HG03175 (cell line): ENCODE measurements at regions not wholly inside any gene's neighbourhood (a gene's known extent, or its start where the extent isn't known, plus 50 kb on each side); places are given as distances from the start of the nearest gene placed in this dataset.

Experiments
- ATAC-seq: cut with Tn5 transposase; IDR thresholded peaks from one replicate; pipeline ENCODE4 v1.9.1; 2021; ENCODE audit warnings: mild to moderate bottlenecking, moderate library complexity; ENCODE audit not compliant: unreplicated experiment

GRCh38 chr15:69730281-69731080 is 277.9 kb downstream of the RPLP1 start:
- ATAC-seq = no peak

GRCh38 chr15:69731081-69731330 is 278.4 kb downstream of the RPLP1 start:
- ATAC-seq = no peak

GRCh38 chr15:69731581-69731980 is 279.0 kb downstream of the RPLP1 start:
- ATAC-seq = no peak

- ATAC-seq = no peak
These were observed 279.5 kb downstream of the RPLP1 start for GRCh38 chr15:69732133-69732532.

- ATAC-seq = no peak
These were observed 282.1 kb downstream of the RPLP1 start for GRCh38 chr15:69734699-69735098.

- ATAC-seq = no peak
These were observed 282.5 kb downstream of the RPLP1 start for GRCh38 chr15:69735121-69735520.

- ATAC-seq = no peak
These were observed 283.5 kb downstream of the RPLP1 start for GRCh38 chr15:69736161-69736560.

GRCh38 chr15:69737916-69738315 is 285.3 kb downstream of the RPLP1 start:
- no peak for ATAC-seq

GRCh38 chr15:69740684-69741083 is 288.1 kb downstream of the RPLP1 start:
- no peak for ATAC-seq

GRCh38 chr15:69742361-69742760 is 289.7 kb downstream of the RPLP1 start:
- no peak for ATAC-seq

GRCh38 chr15:69743091-69743490 is 290.5 kb downstream of the RPLP1 start:
- ATAC-seq = no peak

- ATAC-seq = no peak
These were observed 292.0 kb downstream of the RPLP1 start for GRCh38 chr15:69744391-69745162.

GRCh38 chr15:69747193-69747592 is 294.6 kb downstream of the RPLP1 start:
- no peak for ATAC-seq

GRCh38 chr15:69748131-69748530 is 295.5 kb downstream of the RPLP1 start:
- no peak for ATAC-seq

- ATAC-seq = no peak
These were observed 296.1 kb downstream of the RPLP1 start for GRCh38 chr15:69748576-69749185.

- no peak for ATAC-seq
These were observed 296.7 kb downstream of the RPLP1 start for GRCh38 chr15:69749274-69749673.

GRCh38 chr15:69749797-69750196 is 297.2 kb downstream of the RPLP1 start:
- ATAC-seq = no peak

- ATAC-seq = no peak
These were observed 297.6 kb downstream of the RPLP1 start for GRCh38 chr15:69750253-69750652.

- ATAC-seq = no peak
These were observed 298.5 kb downstream of the RPLP1 start for GRCh38 chr15:69751147-69751546.

GRCh38 chr15:69751566-69751965 is 298.9 kb downstream of the RPLP1 start:
- no peak for ATAC-seq

GRCh38 chr15:69753867-69754266 is 301.2 kb downstream of the RPLP1 start:
- ATAC-seq = no peak

- ATAC-seq = no peak
These were observed 301.7 kb downstream of the RPLP1 start for GRCh38 chr15:69754313-69754712.
